BJ (cell line): ENCODE measurements at regions not wholly inside any gene's neighbourhood (a gene's known extent, or its start where the extent isn't known, plus 50 kb on each side); places are given as distances from the start of the nearest gene placed in this dataset.
"Not testable (repeated sequence)": the region's sequence is repeated elsewhere in the genome, so short reads cannot be mapped to it uniquely, and the experiment has no call there.

Experiments used
- CTCF ChIA-PET: fragments of 350-600 bp; formaldehyde crosslinking; extraction: SDS; loops from one replicate; lab custom pipeline; 2021; ENCODE audit warnings: antibody characterized with exemption, inconsistent platforms; lab: Yijun Ruan, JAX
- POLR2A ChIA-PET: fragments of 300-600 bp; sonication (Branson Sonifier 250); formaldehyde crosslinking; extraction: SDS; loops from one replicate; lab custom pipeline; 2021; ENCODE audit warnings: antibody characterized with exemption; lab: Charles Lee
- DNase-seq: peaks from one replicate; pipeline ENCODE4 v3.0.0-alpha.2; 2011; ENCODE audit warnings: low read depth
- H3K27me3 ChIP-seq: 2 replicates; pipeline ENCODE4 v1.6.0; 2011; ENCODE audit warnings: low read length; ENCODE audit not compliant: control insufficient read depth, insufficient read depth
- H3K36me3 ChIP-seq: 2 replicates; pipeline ENCODE4 v1.5.1; 2011; ENCODE audit warnings: low read length; ENCODE audit not compliant: control insufficient read depth, insufficient read depth
- H3K4me3 ChIP-seq: 2 replicates; pipeline ENCODE4 v1.5.1; 2011; ENCODE audit warnings: low read depth, mild to moderate bottlenecking, control low read depth, low read length
- TF ChIP-seq, protein P1 (sequence below): IDR thresholded peaks from 2 replicates; pipeline ENCODE4 v1.5.1; 2011; ENCODE audit warnings: low read depth, mild to moderate bottlenecking, control low read depth, inconsistent platforms, low read length, moderate library complexity; ENCODE audit not compliant: insufficient read depth

DNA sequence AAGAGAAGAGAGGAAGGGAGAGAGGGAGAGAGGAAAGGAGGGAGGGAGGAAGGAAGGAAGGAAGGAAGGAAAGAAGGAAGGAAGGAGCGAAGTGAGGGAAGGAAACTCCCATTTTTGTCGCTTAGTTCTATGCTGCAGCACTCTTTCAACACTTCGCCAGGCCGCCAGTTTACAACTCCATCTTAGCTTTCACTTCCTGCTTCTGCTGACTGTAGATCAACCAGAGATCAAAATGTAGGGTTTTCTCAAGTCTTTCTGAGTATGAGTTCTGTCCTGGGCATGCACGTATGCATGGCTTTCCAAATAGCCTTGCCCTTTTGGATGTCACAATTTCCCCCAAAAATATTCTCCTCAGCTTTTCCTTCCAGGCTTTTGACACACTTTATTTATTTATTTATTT, 723.4 kb downstream of the TRHDE start:
- TF ChIP-seq, protein P1, sequence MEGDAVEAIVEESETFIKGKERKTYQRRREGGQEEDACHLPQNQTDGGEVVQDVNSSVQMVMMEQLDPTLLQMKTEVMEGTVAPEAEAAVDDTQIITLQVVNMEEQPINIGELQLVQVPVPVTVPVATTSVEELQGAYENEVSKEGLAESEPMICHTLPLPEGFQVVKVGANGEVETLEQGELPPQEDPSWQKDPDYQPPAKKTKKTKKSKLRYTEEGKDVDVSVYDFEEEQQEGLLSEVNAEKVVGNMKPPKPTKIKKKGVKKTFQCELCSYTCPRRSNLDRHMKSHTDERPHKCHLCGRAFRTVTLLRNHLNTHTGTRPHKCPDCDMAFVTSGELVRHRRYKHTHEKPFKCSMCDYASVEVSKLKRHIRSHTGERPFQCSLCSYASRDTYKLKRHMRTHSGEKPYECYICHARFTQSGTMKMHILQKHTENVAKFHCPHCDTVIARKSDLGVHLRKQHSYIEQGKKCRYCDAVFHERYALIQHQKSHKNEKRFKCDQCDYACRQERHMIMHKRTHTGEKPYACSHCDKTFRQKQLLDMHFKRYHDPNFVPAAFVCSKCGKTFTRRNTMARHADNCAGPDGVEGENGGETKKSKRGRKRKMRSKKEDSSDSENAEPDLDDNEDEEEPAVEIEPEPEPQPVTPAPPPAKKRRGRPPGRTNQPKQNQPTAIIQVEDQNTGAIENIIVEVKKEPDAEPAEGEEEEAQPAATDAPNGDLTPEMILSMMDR = no peak
- DNase-seq = no peak
- ChIA-PET POLR2A (no interaction called here), CTCF (interaction anchor here (1.2 kb wide), 1 partner anchor 12 kb away, joined by 4 read pairs; no protein-coding TSS in a partner anchor)
- H3K27me3 ChIP-seq = no peaks in the 10 kb centered on the region
- no peaks in the 10 kb centered on the region for H3K36me3 ChIP-seq
- no peak overlapping the region for H3K4me3 ChIP-seq

DNA sequence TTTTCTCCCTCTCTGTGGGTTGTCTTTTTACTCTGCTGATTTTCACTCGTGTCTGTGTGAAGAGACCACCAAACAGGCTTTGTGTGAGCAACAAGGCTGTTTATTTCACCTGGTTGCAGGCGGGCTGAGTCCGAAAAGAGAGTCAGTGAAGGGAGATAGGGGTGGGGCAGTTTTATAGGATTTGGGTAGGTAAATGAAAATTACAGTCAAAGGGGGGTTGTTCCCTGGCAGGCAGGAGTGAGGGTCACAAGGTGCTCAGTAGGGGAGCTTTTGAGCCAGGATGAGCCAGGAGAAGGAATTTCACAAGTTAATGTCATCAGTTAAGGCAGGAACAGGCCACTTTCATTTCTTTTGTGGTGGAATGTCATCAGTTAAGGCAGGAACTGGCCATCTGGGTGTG, 729.6 kb downstream of the TRHDE start:
- H3K27me3 ChIP-seq, POLR2A ChIA-PET, H3K36me3 ChIP-seq, H3K4me3 ChIP-seq, DNase-seq, CTCF ChIA-PET: not testable (repeated sequence)

DNA sequence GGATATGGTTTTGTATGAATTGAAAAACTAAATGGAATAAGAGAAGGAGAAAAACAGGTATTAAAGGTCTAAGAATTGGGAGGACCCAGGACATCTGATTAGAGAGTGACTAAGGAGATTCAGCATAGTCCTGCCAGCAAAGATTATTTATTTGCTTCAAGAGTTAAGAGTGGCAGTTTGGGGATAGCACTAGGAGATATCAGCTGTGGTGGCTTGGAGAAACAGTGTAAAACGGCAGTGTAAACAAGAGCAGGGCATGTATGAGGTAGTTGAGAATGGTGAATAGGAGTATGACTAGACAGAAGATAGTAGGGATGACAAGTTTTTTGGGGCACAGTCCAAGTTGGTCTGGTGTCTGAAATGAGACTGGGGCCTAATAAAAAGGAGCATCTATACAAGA, 730.3 kb downstream of the TRHDE start:
- H3K27me3 ChIP-seq, H3K36me3 ChIP-seq, POLR2A ChIA-PET, CTCF ChIA-PET, DNase-seq, H3K4me3 ChIP-seq: not testable (repeated sequence)

DNA sequence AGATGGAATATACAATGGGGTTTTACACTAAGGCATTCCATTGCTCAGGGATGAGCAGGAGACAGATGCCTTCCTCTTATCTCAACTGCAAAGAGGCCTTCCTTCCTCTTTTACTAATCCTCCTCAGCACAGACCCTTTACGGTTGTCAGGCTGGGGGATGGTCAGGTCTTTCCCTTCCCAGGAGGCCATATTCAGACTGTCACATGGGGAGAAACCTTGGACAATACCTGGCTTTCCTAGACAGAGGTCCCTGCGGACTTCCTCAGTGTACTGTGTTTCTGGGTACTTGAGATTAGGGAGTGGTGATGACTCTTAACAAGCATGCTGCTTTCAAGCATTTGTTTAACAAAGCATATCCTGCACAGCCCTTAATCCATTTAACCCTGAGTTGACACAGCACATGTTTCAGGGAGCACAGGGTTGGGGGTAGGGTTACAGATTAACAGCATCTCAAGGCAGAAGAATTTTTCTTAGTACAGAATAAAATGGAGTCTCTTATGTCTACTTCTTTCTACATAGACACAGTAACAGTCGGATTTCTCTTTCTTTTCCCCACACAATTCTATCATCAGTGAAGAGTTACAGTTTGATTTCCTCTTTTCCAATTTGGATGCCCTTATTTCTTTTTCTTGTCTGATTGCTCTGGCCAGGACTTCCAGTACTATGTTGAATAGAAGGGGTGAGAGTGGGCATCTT, 737.1 kb downstream of the TRHDE start:
- DNase-seq, H3K27me3 ChIP-seq, CTCF ChIA-PET, H3K4me3 ChIP-seq, POLR2A ChIA-PET, H3K36me3 ChIP-seq: not testable (repeated sequence)

DNA sequence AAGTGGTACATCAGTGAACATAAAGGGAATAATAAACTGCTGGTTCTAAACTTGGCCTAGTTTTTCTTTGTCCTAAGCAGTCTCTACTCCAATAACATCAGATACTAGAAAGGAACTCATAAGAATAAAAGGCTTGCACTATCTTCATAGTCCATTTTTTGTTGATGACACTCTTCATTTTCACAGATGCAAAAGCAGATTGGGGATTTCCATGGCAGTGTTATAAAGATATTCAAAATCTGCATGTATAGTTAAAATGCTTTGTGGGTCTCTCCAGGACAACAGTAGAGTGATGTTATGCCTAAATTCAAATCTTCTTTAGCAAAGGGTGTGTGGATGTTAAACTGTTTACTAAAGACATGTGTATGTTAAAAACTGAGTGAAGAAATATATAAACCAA, 745.8 kb downstream of the TRHDE start:
- H3K36me3 ChIP-seq = no peaks in the 10 kb centered on the region
- no peaks in the 10 kb centered on the region for H3K27me3 ChIP-seq
- no peak overlapping the region for H3K4me3 ChIP-seq
- TF ChIP-seq, protein P1 = no peak
- ChIA-PET CTCF (no interaction called here), POLR2A (no interaction called here)
- no peak for DNase-seq

DNA sequence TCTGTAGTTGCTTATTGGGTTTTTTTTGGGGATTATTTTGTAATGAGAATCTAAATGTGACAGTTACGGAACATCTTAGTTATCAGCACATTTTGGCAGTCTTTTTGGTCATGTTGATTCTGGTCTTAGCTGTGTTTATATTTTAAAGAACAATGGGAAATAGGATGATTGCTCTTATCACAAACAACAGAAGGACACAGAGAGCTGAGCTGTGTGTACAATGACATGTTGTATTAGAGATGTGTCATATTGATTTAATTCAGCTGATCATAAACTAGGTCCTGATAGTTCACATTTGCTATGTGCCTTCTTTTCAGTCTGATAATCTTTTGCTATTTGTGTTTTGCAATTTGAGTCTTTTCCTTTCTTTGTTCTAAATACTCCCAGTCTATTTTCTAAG, 781.7 kb downstream of the TRHDE start:
- H3K36me3 ChIP-seq = no peaks in the 10 kb centered on the region
- no peak for DNase-seq
- ChIA-PET POLR2A (no interaction called here), CTCF (interaction anchor here (0.6 kb wide), 1 partner anchor 11 kb away, joined by 3 read pairs; no protein-coding TSS in a partner anchor)
- H3K4me3 ChIP-seq = no peak overlapping the region
- H3K27me3 ChIP-seq = no peaks in the 10 kb centered on the region
- TF ChIP-seq, protein P1 = no peak

DNA sequence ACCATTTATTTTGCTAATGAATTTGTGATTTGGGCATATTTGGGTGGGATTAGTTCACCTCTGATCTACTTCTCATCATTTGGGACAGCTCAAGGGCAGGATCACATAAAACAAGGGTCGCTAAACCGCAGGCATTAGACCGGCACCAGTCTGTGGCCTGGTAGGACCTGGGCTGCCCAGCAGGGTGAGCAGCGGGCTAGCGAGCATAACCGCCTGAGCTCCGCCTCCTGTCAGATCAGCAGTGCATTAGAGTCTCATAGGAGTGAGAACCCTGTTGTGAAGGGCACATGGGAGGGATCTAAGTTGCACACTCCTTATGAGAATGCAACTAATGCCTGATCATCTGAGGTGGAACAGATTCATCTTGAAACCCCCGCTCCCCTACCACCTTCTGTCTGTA, 785.3 kb downstream of the TRHDE start:
- POLR2A ChIA-PET = no interaction called here
- Histone ChIP-seq H3K27me3 (no peaks in the 10 kb centered on the region), H3K4me3 (no peak overlapping the region), H3K36me3 (no peaks in the 10 kb centered on the region)
- DNase-seq = no peak
- TF ChIP-seq, protein P1 = no peak
- CTCF ChIA-PET = no interaction called here
